Upper lobe of right lung (tissue), 1 donor: ENCODE measurements at regions not wholly inside any gene's neighbourhood (a gene's known extent, or its start where the extent isn't known, plus 50 kb on each side); places are given as distances from the start of the nearest gene placed in this dataset.
"Not testable (repeated sequence)": the region's sequence is repeated elsewhere in the genome, so short reads cannot be mapped to it uniquely, and the experiment has no call there.

Experiments used
- ATAC-seq: fragments of 200-7000 bp; cut with Tn5 transposase; one replicate; pipeline ENCODE4 v1.9.1; 2020; ENCODE audit warnings: mild to moderate bottlenecking, moderate library complexity
- DNase-seq: peaks from one replicate; pipeline ENCODE4 v3.0.0-alpha.2; 2020
- H3K27ac ChIP-seq: fragments of 200-600 bp; one replicate; pipeline ENCODE4 v1.8.0; 2022
- H3K27me3 ChIP-seq: fragments of 200-600 bp; one replicate; pipeline ENCODE4 v1.8.0; 2022; ENCODE audit warnings: mild to moderate bottlenecking
- H3K36me3 ChIP-seq: fragments of 200-600 bp; one replicate; pipeline ENCODE4 v1.8.0; 2022
- H3K4me1 ChIP-seq: fragments of 200-600 bp; one replicate; pipeline ENCODE4 v1.8.0; 2022
- H3K4me3 ChIP-seq: fragments of 200-600 bp; one replicate; pipeline ENCODE4 v1.8.0; 2022; ENCODE audit warnings: mild to moderate bottlenecking
- H3K9me3 ChIP-seq: fragments of 200-600 bp; one replicate; pipeline ENCODE4 v1.8.0; 2022
- CTCF ChIP-seq: fragments of 200-600 bp; IDR thresholded peaks from one replicate; pipeline ENCODE4 v1.8.0; 2022; ENCODE audit warnings: antibody characterized with exemption
- intact Hi-C: fragments of 100-400 bp; cut with DNase I; formaldehyde crosslinking; loops from one replicate; pipeline ENCODE4 v1.11.0; 2022
- donor health status: DM: no; HTN: yes; CAD: no; lungs with severe emphysema.

DNA sequence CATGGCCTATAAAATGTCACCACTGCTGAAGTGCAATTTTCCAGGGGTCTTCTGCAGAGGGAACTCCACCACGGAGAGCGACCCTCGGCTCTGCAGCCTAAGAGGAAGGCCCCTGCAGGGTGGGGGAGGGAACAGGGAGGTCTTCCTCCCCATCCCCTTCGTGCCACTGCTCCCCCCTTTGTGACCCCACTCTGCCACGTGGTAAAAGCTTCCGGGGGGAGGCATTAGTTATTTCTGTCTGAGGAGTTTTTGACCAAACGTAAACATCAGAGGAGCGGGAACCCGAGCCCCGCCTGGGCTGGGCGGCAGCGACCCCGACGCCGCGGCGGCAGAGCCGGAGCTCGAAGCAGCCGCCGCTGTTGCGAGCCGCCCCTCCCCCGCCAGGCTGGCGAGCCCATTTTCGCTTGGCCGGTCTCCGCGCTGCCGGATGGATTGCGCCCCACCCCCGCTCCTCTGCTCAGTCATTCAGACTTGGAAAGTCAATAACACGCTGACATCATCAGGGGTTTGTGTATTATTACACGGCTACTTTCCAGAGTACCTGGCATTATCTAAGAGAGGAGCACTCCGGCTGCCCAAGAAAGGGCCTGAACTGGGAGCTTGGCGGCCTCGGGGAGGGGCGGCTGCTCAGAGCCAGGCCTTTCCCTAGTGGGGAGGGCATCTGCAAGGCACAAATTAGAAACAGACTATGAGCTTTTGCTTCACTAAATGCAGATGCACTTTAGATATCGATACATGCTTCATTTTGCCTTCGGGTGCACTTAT, 162.5 kb upstream of the TBL1XR1 start:
- H3K4me3 ChIP-seq: peak overlapping the region; percentile 53
- ATAC-seq: peak; percentile 91
- no peaks in the 10 kb centered on the region for H3K9me3 ChIP-seq
- intact Hi-C loops: loop anchor here (5.0 to 10.0 kb wide), 2 partner anchors 162 to 295 kb away; partner anchors contain the start of gene TBL1XR1
- peak overlapping the region; percentile 91 for H3K27ac ChIP-seq
- H3K4me1 ChIP-seq: peaks cover 48% of the 10 kb centered on the region
- no peaks in the 10 kb centered on the region for H3K27me3 ChIP-seq
- no peaks in the 10 kb centered on the region for H3K36me3 ChIP-seq
- DNase-seq: peak; percentile 96
- TF ChIP-seq CTCF: no peak

- Histone ChIP-seq H3K4me3 (no peak overlapping the region), H3K36me3 (no peaks in the 10 kb centered on the region), H3K9me3 (no peaks in the 10 kb centered on the region), H3K4me1 (peaks cover 47% of the 10 kb centered on the region), H3K27ac (peak overlapping the region; percentile 91), H3K27me3 (no peaks in the 10 kb centered on the region)
- DNase-seq (peak; percentile 70), ATAC-seq (peak; percentile 1)
- TF ChIP-seq CTCF: no peak
- intact Hi-C loops: loop anchor here (10.0 kb wide), 1 partner anchor 297 kb away; no protein-coding TSS in a partner anchor
Measured at GRCh38 chr3:177361081-177361938, 164.0 kb upstream of the TBL1XR1 start.

DNA sequence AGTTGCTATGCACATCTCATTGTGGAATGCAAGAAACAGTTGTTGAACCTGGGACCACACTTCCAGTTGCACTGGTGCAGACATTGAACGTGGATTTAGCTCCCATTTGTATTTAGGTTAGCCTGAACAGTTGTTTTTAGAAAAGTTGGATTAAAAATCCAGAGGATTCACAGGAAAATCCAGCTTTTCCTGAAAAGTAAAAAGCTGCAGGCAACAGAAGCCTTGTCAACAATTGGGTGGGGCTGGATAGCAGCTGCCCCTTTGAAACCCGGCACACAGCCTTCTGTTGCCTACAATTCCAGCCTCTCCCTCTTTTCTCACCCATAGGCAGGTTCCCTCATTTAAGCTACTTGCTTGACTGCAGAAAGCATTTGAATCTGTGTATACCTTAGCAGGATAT, 165.3 kb upstream of the TBL1XR1 start:
- no peak for DNase-seq
- peaks cover 34% of the 10 kb centered on the region for H3K4me1 ChIP-seq
- intact Hi-C loops: loop anchor here (10.0 kb wide), 1 partner anchor 298 kb away; no protein-coding TSS in a partner anchor

GRCh38 chr3:177364236-177364635, 167.0 kb upstream of the TBL1XR1 start:
- no peak overlapping the region for H3K4me3 ChIP-seq
- H3K4me1 ChIP-seq: peaks cover 18% of the 10 kb centered on the region
- no peaks in the 10 kb centered on the region for H3K36me3 ChIP-seq
- H3K27me3 ChIP-seq: no peaks in the 10 kb centered on the region
- no peak for TF ChIP-seq CTCF
- DNase-seq (no peak), ATAC-seq (no peak)
- H3K27ac ChIP-seq: no peak overlapping the region
- intact Hi-C loops: loop anchor here (10.0 kb wide), 1 partner anchor 299 kb away; no protein-coding TSS in a partner anchor
- H3K9me3 ChIP-seq: no peaks in the 10 kb centered on the region

More for the DNA sequence above, 165.3 kb upstream of the TBL1XR1 start:
- no peak for TF ChIP-seq CTCF
- Histone ChIP-seq H3K36me3 (no peaks in the 10 kb centered on the region), H3K27me3 (no peaks in the 10 kb centered on the region), H3K9me3 (no peaks in the 10 kb centered on the region), H3K4me3 (no peak overlapping the region), H3K27ac (no peak overlapping the region)
- ATAC-seq: no peak

DNA sequence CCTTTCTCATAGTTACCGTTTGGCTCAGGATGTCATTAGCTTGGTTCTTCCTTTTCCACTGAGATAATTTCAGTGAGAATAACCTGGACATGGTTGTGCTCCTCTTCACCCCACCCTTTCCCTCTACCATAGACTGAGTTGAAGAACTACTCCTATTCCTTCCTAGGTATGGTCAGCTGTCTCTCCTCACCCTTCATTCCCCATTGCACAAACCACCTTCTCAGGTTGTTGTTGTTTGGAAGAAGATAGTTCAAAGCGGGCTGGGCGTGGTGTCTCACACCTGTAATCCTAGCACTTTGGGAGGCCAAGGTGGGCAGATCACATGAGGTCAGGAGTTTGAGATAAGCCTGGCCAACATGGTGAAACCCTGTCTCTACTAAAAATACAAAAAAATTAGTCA, 168.0 kb upstream of the TBL1XR1 start:
- H3K9me3 ChIP-seq, H3K4me3 ChIP-seq, DNase-seq, ATAC-seq, H3K27me3 ChIP-seq, H3K27ac ChIP-seq, H3K36me3 ChIP-seq: not testable (repeated sequence)
- H3K4me1 ChIP-seq: peaks cover 13% of the 10 kb centered on the region
- intact Hi-C loops: loop anchor here (10.0 kb wide), 1 partner anchor 300 kb away; no protein-coding TSS in a partner anchor
